HG02970 (cell line): ENCODE measurements at regions not wholly inside any gene's neighbourhood (a gene's known extent, or its start where the extent isn't known, plus 50 kb on each side); places are given as distances from the start of the nearest gene placed in this dataset.

ENCODE experiments used
- ATAC-seq: cut with Tn5 transposase; IDR thresholded peaks from one replicate; pipeline ENCODE4 v1.9.1; 2021; ENCODE audit warnings: mild to moderate bottlenecking, moderate library complexity, moderate number of reproducible peaks; ENCODE audit not compliant: unreplicated experiment, low FRiP score

GRCh38 chr6:163779727-163780284 is 365.3 kb downstream of the QKI start:
- ATAC-seq = no peak

DNA sequence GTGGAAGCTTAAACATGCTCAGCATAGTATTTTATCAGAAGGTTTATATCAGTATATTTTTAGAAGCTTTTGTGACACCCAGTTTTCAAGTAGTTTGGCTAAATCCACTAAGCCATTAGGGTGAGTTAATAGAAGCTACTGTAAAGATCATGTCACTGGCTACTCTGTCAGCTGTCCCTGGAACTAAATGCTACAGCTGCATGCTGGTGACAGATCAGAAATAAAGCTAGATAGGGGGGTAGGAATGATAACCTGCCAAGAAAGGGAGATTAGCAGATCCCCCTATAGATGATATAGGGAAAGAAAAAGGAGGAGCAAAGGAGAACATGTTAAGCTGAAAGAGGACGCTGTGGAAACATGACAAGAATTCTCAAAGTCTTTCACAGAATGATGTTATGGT is 363.2 kb downstream of the QKI start:
- no peak for ATAC-seq

DNA sequence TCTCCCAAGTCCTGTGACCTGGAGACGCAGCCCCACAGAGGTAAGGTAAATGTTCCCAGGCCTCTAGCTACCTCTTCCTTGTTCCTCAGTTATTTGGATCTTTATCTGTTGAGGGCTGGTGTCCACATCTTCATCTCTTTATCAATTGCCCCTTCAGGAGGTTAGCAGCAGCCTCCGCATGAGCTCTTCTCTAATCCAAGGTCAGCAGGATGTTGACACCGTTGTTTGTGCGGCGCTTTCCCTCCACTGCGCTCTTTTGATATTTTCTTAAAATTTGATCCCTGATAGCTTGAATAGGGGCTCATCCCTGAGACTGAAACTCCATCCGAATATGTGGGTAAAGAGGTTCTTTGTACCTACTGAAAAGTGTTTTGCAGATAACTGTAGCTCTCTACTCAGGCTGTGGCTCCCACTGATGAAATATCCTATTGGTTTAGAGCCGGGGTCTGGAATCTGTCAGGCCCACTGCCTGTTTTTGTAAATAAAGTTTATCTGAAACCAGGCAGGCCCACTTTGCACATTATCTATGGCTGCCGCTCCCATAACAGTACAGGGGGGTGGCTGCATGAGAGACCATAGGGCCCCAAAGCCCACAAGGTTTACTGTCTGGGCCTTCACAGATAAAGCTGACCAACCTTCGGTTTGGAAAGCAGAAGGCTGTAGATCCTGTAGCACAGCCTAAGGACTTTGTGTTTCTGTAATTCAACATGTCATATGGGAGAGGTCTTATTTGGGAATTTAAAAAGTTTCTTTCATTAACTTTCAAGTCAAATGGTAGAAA is 362.6 kb downstream of the QKI start:
- no peak for ATAC-seq

GRCh38 chr6:163776196-163776905 is 361.8 kb downstream of the QKI start:
- ATAC-seq = no peak

DNA sequence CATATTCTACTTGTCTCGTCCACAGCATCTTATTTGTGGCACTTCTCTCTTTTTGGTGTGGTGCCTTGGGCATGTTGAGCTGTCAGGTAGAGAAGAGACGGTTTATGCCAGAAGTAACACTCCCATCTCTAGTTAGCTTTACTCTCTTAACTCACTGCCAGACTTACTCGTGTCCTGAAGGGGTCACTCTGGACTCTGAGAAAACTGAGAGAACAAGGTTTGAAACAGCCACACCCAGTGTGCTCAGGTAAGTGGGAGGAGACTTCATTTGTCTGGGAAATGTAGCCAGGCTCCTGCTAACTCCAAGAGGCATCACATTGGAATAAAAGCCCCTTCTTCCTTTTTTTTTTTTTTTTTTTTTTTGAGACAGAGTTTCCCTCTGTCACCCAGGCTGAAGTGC is 360.8 kb downstream of the QKI start:
- ATAC-seq = no peak

DNA sequence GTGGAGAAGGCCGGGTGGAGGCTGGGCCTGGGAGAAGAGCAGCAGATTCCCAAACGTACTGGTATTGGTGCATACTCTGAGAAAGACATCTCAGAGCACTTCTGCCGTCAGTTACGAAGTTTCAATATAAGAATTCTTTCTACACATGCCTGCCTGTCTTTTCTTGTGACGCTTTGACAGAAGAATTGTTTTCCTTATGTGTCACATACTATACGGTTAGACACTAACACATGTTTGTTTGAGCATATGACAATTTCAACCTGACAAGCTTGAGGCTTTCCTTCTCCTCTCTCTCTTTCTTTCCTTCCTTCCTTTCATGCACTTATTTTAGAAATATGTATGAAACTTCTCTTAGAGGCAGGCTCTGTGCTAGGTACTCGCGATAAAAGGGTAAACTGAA is 360.0 kb downstream of the QKI start:
- ATAC-seq = no peak

DNA sequence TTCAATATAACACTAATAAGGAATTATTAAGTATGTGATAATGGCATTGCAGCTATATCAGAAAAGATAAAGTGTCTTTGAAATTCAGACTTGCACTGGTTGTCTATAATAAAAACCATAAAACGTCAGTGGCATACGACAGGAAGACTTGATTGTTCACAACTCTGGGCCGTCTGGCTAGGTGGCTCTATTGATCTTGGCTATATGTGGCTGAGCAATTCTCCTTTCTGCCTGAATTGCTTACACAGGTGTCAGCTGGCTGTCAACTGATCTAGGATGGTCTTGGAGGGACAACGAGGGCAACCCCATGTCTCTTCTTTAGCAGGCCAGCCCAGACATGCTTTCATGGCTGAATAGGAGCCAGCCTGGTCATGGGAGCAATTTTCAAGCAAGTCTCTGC is 359.1 kb downstream of the QKI start:
- no peak for ATAC-seq

GRCh38 chr6:163772701-163773100 is 358.2 kb downstream of the QKI start:
- no peak for ATAC-seq

GRCh38 chr6:163771180-163771579 is 356.7 kb downstream of the QKI start:
- no peak for ATAC-seq

DNA sequence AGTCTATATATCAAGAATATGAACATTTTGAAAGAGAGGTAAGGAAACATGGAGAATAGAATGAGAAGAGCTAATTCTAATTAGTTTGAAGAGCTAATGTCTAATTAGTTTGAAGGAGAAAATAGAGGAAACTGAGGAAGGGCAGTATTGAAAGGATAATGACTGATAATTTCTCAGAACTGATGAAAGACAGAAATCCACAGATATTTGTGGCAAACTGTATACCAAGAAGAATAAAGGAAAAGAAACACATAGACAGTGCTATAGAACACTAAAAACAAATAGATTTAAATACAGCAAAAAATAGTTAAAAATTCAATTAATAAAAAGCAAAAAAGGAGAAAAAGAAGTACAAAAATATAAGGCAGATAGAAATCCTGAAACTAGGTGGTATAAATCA is 354.4 kb downstream of the QKI start:
- ATAC-seq = no peak

- ATAC-seq = no peak
Measured at GRCh38 chr6:163766936-163767335, 352.4 kb downstream of the QKI start.

GRCh38 chr6:163765335-163765734 is 350.8 kb downstream of the QKI start:
- no peak for ATAC-seq

- ATAC-seq = no peak
Measured at GRCh38 chr6:163764565-163764964, 350.0 kb downstream of the QKI start.

DNA sequence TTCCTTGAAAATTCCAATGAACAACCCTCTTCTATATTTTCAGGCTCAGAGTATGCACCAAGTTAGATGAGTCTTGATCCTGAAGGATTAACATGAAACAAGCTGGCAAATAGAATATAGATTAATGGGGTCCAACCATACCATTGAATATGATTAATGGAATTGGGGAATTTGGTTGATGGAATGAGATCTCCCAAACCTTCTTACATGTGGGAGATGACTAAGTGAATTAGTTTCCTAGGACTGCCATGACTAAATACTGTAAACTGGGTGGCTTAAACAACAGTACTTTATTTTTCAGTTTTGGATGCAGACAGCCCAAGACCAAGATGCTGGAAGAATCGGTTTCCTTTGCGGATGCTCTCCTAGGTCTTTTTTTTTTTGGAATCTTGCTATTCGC is 347.0 kb downstream of the QKI start:
- no peak for ATAC-seq

DNA sequence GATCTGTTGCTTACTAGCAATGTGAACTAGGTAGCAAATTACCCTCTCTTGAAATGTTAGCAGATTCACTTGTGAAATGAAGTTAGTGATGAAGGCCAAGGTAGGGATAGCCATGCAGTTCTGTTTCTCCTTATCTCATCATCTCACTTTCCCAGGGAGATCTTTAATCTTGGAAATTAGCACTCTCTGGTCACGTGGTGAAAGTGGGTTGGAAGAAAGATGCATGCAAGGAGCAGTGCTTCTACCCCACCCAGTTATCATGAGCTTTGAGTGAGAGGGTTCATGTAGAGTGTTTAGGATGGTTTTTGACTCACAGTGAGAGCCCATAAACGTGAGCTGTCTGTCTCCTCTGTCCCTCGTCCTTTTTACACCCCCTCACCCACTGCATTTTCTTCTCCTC is 346.3 kb downstream of the QKI start:
- no peak for ATAC-seq

GRCh38 chr6:163759542-163759941 is 345.0 kb downstream of the QKI start:
- ATAC-seq = no peak

- no peak for ATAC-seq
Measured at GRCh38 chr6:163757520-163757919, 343.0 kb downstream of the QKI start.

DNA sequence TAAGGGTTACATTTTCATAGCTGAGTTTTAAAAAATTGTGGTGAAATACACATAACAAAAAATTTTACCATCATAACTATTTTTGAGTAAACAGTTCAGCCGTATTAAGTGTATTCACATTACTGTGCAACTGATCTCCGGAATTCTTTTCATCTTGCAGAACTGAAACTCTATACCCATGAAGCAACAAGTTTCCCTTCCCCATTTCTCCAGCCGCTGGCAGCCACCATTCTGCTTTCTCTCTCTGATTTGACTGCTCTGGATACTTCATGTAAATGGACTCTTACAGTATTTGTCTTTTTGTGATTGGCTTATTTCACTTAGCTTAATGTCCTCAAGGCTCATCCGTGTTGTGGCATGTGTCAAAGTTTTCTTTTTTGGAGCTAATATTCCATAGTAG is 341.6 kb downstream of the QKI start:
- peak; percentile 99 for ATAC-seq

GRCh38 chr6:163754866-163755265 is 340.3 kb downstream of the QKI start:
- no peak for ATAC-seq

DNA sequence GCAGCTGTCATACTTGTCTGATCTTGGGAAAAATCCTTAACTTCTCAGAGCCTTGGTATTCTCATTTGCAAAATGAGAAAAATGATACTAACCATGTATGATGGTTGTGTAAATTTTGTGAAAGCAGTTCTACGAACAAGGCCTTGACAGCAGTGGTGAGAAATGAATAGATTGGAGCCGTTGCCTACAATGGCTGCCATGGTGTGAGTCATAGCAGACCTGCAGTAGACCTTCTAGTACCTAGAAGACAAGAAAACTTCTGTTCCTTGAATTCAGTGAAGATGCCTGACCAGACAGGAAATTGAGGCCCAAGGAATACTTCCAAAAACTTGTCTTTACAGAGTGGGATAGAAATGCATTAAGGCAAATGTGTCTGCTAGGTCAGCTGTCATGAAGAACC is 338.9 kb downstream of the QKI start:
- no peak for ATAC-seq

- ATAC-seq = no peak
Measured at GRCh38 chr6:163752446-163752845, 337.9 kb downstream of the QKI start.

- no peak for ATAC-seq
Measured at GRCh38 chr6:163751032-163751525, 336.6 kb downstream of the QKI start.
